HCT116 (cell line): ENCODE measurements at regions not wholly inside any gene's neighbourhood (a gene's known extent, or its start where the extent isn't known, plus 50 kb on each side); places are given as distances from the start of the nearest gene placed in this dataset.

ENCODE experiments used
- CEBPB ChIP-seq: IDR thresholded peaks from 2 replicates; pipeline ENCODE4 v1.6.1; 2012; ENCODE audit warnings: low read depth
- EZH2 ChIP-seq: fragments of 200-600 bp; sonication (generic); IDR thresholded peaks from 2 replicates; pipeline ENCODE4 v1.6.1; 2017; ENCODE audit warnings: antibody characterized with exemption, mixed run types
- SIN3A ChIP-seq: IDR thresholded peaks from 2 replicates; pipeline ENCODE4 v1.6.1; 2012; ENCODE audit warnings: low read depth

DNA sequence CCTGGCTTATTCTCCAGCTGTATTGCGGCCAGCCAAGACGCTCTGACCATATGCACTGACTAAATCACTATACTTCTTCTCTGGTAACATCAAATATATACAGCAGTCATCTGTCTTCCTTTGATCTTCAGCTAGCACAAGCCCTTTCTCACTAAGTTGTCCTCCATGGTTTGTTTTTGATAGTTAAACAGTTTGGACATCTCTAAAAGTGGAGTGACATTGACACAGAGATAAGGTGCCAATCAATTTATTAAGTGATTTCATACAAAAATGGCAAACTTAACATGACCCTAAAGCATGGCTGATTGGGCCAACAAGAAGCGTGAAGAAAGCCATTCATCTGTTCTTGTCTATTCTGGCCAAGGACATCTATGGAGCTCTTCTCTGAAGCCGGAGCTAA, 334.9 kb downstream of the NKX6-1 start:
- no peak for TF ChIP-seq CEBPB
- TF ChIP-seq SIN3A, result no peak
- TF ChIP-seq EZH2, result no peak
